Right lobe of liver (tissue), 6 donors: ENCODE measurements at regions not wholly inside any gene's neighbourhood (a gene's known extent, or its start where the extent isn't known, plus 50 kb on each side); places are given as distances from the start of the nearest gene placed in this dataset.

Experiments
- ATAC-seq, 4 donors: fragments of 200-7000 bp; cut with Tn5 transposase; one replicate each; pipeline ENCODE4 v1.9.1; 2020; ENCODE audit warnings: mild to moderate bottlenecking in 4 of 4, moderate library complexity in 4 of 4
- DNase-seq, 3 donors: peaks; one replicate each; pipeline ENCODE4 v3.0.0-alpha.2; 2020
- H3K27ac ChIP-seq, 3 donors: fragments of 200-600 bp; one replicate each; pipeline ENCODE4 v1.8.0; 2022
- H3K27me3 ChIP-seq, 2 donors: fragments of 200-600 bp; one replicate each; pipeline ENCODE4 v1.8.0; 2022
- H3K36me3 ChIP-seq, 4 donors: fragments of 200-600 bp; sonication (generic) in 1 of 4; one replicate each; pipeline versions ENCODE4 v1.5.1 to v1.8.0; 2017 to 2022; ENCODE audit warnings: control low read depth in 1 of 4
- H3K4me1 ChIP-seq, 4 donors: fragments of 200-600 bp; sonication (generic) in 1 of 4; one replicate each; pipeline versions ENCODE4 v1.5.1 to v1.8.0; 2017 to 2022; ENCODE audit warnings: control low read depth in 1 of 4
- H3K4me3 ChIP-seq, 3 donors: fragments of 200-600 bp; one replicate each; pipeline ENCODE4 v1.8.0; 2022
- H3K9me3 ChIP-seq, 4 donors: fragments of 200-600 bp; sonication (generic) in 1 of 4; one replicate each; pipeline versions ENCODE4 v1.5.1 to v1.8.0; 2017 to 2022; ENCODE audit warnings: control low read depth in 1 of 4
- POLR2A ChIP-seq: fragments of 450-650 bp; IDR thresholded peaks from one replicate; pipeline ENCODE4 v1.6.1; 2017; ENCODE audit warnings: antibody characterized with exemption, mild to moderate bottlenecking
- WGBS: methylation state at CpG from one replicate; pipeline ENCODE4 v1.1.6; 2018; ENCODE audit warnings: low coverage, low lambda C conversion rate; ENCODE audit not compliant: insufficient coverage; ENCODE audit errors: missing lambda C conversion rate; 5-methylcytosine and 5-hydroxymethylcytosine counted together
- intact Hi-C, 2 donors: fragments of 100-400 bp; cut with DNase I; formaldehyde crosslinking; loops; one replicate each; pipeline versions ENCODE4 v1.11.2 to v1.14.1; 2022
- TF ChIP-seq, protein P1 (sequence below), 4 donors: fragments of 200-600 bp in 3 of 4; fragments of 450-650 bp in 1 of 4; IDR thresholded peaks; one replicate each; pipeline versions ENCODE4 v1.5.1 to v1.8.0; 2016 to 2022; ENCODE audit warnings: antibody characterized with exemption in 4 of 4, mild to moderate bottlenecking in 2 of 4
- donor health status: DM: no; HTN: yes; CAD: no.
- donor health status: DM: no; HTN: no; CAD: no.
- donor health status: DM: no; HTN: no; CAD: no.
- donor health status: DM: no; HTN: yes; CAD: no.
- donor health status: DM: no; HTN: yes; CAD: no.

DNA sequence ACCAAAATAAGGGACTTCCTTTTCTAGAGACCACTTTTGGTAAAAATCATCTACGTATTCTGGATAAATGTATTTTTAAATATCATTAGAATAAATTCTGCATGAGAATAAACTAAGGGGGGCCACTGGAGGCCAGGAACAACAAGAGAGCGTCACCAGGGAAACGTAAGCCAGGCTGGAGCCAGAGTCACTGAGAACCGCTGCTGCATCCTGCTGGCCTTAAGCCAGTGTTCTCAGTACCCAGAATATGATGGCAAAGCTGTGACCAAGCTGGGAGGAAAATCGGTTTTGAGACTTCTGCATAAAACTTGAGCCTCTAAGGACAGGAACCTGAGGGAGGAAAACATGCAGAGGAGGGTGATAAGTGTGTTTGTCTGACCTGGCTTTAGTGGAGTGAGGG is 63.0 kb upstream of the FAM9A start:
- Histone ChIP-seq H3K27me3 (no peaks in the 10 kb centered on the region), H3K4me3 (no peak overlapping the region), H3K9me3 (no peaks in the 10 kb centered on the region), H3K36me3 (no peaks in the 10 kb centered on the region), H3K27ac (no peak overlapping the region), H3K4me1 (peaks cover 0 to 10% (median 2%) of the 10 kb centered on the region in 4 donors)
- intact Hi-C loops = no loop called here
- DNase-seq (no peak), ATAC-seq (no peak)
- 13% methylated on average over 5 of the region's 5 CpGs for WGBS
- TF ChIP-seq POLR2A = no peak
- TF ChIP-seq, protein P1, sequence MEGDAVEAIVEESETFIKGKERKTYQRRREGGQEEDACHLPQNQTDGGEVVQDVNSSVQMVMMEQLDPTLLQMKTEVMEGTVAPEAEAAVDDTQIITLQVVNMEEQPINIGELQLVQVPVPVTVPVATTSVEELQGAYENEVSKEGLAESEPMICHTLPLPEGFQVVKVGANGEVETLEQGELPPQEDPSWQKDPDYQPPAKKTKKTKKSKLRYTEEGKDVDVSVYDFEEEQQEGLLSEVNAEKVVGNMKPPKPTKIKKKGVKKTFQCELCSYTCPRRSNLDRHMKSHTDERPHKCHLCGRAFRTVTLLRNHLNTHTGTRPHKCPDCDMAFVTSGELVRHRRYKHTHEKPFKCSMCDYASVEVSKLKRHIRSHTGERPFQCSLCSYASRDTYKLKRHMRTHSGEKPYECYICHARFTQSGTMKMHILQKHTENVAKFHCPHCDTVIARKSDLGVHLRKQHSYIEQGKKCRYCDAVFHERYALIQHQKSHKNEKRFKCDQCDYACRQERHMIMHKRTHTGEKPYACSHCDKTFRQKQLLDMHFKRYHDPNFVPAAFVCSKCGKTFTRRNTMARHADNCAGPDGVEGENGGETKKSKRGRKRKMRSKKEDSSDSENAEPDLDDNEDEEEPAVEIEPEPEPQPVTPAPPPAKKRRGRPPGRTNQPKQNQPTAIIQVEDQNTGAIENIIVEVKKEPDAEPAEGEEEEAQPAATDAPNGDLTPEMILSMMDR (IDR thresholded peaks at IDR 0.05) = no peak

DNA sequence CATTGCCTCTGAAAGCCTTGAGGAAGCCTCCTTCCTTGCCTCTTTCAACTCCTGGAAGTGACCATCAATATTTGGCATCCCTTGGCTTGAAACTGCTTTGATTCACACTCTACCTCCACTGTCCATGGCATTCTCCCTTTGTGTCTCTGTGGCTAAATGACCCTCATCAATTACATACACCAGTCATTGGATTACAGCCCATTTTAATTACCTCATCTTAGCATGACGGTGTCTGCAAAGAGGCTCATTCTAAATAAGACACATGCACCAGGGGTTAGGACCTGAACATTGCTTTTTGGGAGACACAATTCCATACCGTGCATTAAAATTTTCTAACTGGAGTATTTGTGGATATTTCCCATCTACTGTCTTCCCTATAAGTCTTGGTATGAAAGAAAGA is 60.7 kb upstream of the FAM9A start:
- H3K4me1 ChIP-seq = no peaks in the 10 kb centered on the region
- ATAC-seq (no peak), DNase-seq (no peak)
- H3K36me3 ChIP-seq = no peaks in the 10 kb centered on the region
- 55% methylated on average over 2 of the region's 2 CpGs for WGBS
- H3K27me3 ChIP-seq = no peaks in the 10 kb centered on the region
- no peaks in the 10 kb centered on the region for H3K9me3 ChIP-seq
- TF ChIP-seq POLR2A = no peak
- TF ChIP-seq, protein P1 (IDR thresholded peaks at IDR 0.05) = no peak
- H3K27ac ChIP-seq = no peak overlapping the region
- no peak overlapping the region for H3K4me3 ChIP-seq
- intact Hi-C loops = no loop called here

DNA sequence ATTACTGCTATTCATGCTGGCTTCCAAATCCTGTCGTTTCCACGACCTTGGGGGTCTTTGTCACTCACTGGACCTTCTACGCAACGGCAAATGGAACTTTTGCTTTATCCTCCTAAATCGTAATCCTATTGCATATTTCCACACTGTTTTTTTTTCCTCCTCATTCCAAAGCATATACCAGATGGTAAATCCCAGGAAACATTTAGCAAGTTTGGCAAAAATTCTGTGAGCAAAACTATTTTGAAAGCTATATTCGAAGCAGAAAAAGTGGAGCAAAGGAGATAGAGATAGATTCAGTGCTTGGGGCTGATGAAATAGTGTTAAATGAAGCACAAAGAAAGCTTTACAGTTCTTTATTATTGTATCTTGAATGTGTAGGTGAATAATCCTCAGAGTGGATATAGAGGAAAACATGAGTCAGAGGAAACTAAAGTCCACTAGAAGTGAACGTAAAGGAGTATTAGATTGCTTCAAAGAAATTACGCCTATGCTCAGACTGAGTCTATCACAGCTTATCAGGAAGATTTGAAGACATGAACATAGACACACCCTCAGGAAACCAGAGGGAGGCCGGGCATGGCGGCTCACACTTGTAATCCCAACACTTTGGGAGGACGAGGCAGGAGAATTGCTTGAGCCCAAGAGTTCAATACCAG is 50.2 kb upstream of the FAM9A start:
- WGBS = 65% methylated on average over 11 of the region's 11 CpGs
- Histone ChIP-seq H3K36me3 (no peaks in the 10 kb centered on the region), H3K4me3 (no peak overlapping the region), H3K27me3 (no peaks in the 10 kb centered on the region), H3K27ac (no peak overlapping the region), H3K9me3 (no peaks in the 10 kb centered on the region), H3K4me1 (peaks cover 0 to 14% (median 7%) of the 10 kb centered on the region in 4 donors)
- intact Hi-C loops = no loop called here
- TF ChIP-seq, protein P1 (IDR thresholded peaks at IDR 0.05) = no peak
- no peak for TF ChIP-seq POLR2A
- DNase-seq = no peak
- ATAC-seq = no peak
